Right hindlimb (tissue), 1 donor: ENCODE measurements at regions not wholly inside any gene's neighbourhood (a gene's known extent, or its start where the extent isn't known, plus 50 kb on each side); places are given as distances from the start of the nearest gene placed in this dataset.

Experiments
- DNase-seq: peaks from one replicate; pipeline ENCODE4 v3.0.0-alpha.2; 2018

- DNase-seq: no peak
Measured at GRCh38 chr2:60292242-60292641, 261.2 kb downstream of the BCL11A start.

GRCh38 chr2:60290509-60290908 lies 262.9 kb downstream of the BCL11A start:
- DNase-seq: no peak

GRCh38 chr2:60285626-60286316 lies 267.7 kb downstream of the BCL11A start:
- no peak for DNase-seq

- DNase-seq: no peak
Measured at GRCh38 chr2:60283626-60284025, 269.8 kb downstream of the BCL11A start.

- DNase-seq: no peak
Measured at GRCh38 chr2:60282886-60283285, 270.6 kb downstream of the BCL11A start.

GRCh38 chr2:60281730-60282129 lies 271.7 kb downstream of the BCL11A start:
- DNase-seq: no peak

- DNase-seq: no peak
Measured at GRCh38 chr2:60280238-60280637, 273.2 kb downstream of the BCL11A start.

GRCh38 chr2:60278906-60279305 lies 274.5 kb downstream of the BCL11A start:
- no peak for DNase-seq

GRCh38 chr2:60275958-60276357 lies 277.5 kb downstream of the BCL11A start:
- DNase-seq: no peak

GRCh38 chr2:60273836-60274235 lies 279.6 kb downstream of the BCL11A start:
- DNase-seq: no peak

- DNase-seq: no peak
Measured at GRCh38 chr2:60271713-60272112, 281.7 kb downstream of the BCL11A start.

GRCh38 chr2:60271131-60271530 lies 282.3 kb downstream of the BCL11A start:
- no peak for DNase-seq

- DNase-seq: no peak
Measured at GRCh38 chr2:60268661-60269060, 284.8 kb downstream of the BCL11A start.

- no peak for DNase-seq
Measured at GRCh38 chr2:60268032-60268431, 285.4 kb downstream of the BCL11A start.

- DNase-seq: no peak
Measured at GRCh38 chr2:60267122-60267521, 286.3 kb downstream of the BCL11A start.

GRCh38 chr2:60262178-60262577 lies 291.3 kb downstream of the BCL11A start:
- DNase-seq: no peak

GRCh38 chr2:60260639-60261296 lies 292.7 kb downstream of the BCL11A start:
- no peak for DNase-seq

- DNase-seq: no peak
Measured at GRCh38 chr2:60259781-60260180, 293.7 kb downstream of the BCL11A start.

GRCh38 chr2:60252581-60253150 lies 300.8 kb downstream of the BCL11A start:
- DNase-seq: peak; percentile 63

GRCh38 chr2:60251247-60251646 lies 302.2 kb downstream of the BCL11A start:
- DNase-seq: no peak

- no peak for DNase-seq
Measured at GRCh38 chr2:60249879-60250278, 303.6 kb downstream of the BCL11A start.

- no peak for DNase-seq
Measured at GRCh38 chr2:60247471-60247870, 306.0 kb downstream of the BCL11A start.

GRCh38 chr2:60246583-60246982 lies 306.9 kb downstream of the BCL11A start:
- no peak for DNase-seq

GRCh38 chr2:60234274-60234986 lies 319.0 kb downstream of the BCL11A start:
- no peak for DNase-seq
